ENCODE measurements at regions not wholly inside any gene's neighbourhood (a gene's known extent, or its start where the extent isn't known, plus 50 kb on each side); places are given as distances from the start of the nearest gene placed in this dataset.

GRCh38 chr2:128984855-128985254 is 666.2 kb upstream of the HS6ST1 start:
- Histone ChIP-seq H3K9ac (no peak overlapping the region), H3F3A (replicated peaks; ENCODE audit: insufficient read depth) (no peaks in the 10 kb centered on the region), H3K36me3 (replicated peaks in 1 of 2; ENCODE audit: control insufficient read depth in 1 of 2, insufficient read depth in 2 of 2, low read length in 1 of 2) (no peaks in the 10 kb centered on the region), H3K9me3 (no peaks in the 10 kb centered on the region), H3K4me1 (ENCODE audit: control insufficient read depth in 1 of 2, insufficient read depth in 2 of 2, low read depth in 1 of 2, low read length in 1 of 2) (no peaks in the 10 kb centered on the region; a peak in 1 of 4 replicates), H3K4me2 (no peak overlapping the region), H3K79me2 (ENCODE audit: insufficient read depth) (no peaks in the 10 kb centered on the region), H3K4me3 (ENCODE audit: low read depth in 2 of 2, low read length in 1 of 2) (no peak overlapping the region), H3K27ac (ENCODE audit: low read depth in 2 of 2, low read length in 1 of 2) (no peak overlapping the region), H2AFZ (ENCODE audit: low read depth) (no peak overlapping the region), H4K20me1 (ENCODE audit: insufficient read depth) (no peaks in the 10 kb centered on the region), H3K27me3 (ENCODE audit: insufficient read depth) (no peaks in the 10 kb centered on the region), H3K9me2 (no peaks in the 10 kb centered on the region)
- WGBS (ENCODE audit: low lambda C conversion rate), result 42% methylated on average over 8 of the region's 8 CpGs
- ChIA-PET CTCF (no interaction called here), POLR2A (no interaction called here)
- no peak for DNase-seq
- no peak for TF ChIP-seq MEF2A (IDR thresholded peaks at IDR 0.05; ENCODE audit: borderline replicate concordance, low read depth)

GRCh38 chr2:128986026-128986715 is 667.5 kb upstream of the HS6ST1 start:
- TF ChIP-seq USF1 (IDR thresholded peaks at IDR 0.05; ENCODE audit: borderline replicate concordance, low read depth), result no peak
- TF ChIP-seq IRF3 (IDR thresholded peaks at IDR 0.05; ENCODE audit: low read depth, low read length), result no peak
- TF ChIP-seq EP300 (IDR thresholded peaks at IDR 0.05; ENCODE audit: borderline replicate concordance in 1 of 2, low read depth in 1 of 2, low read length in 1 of 2), result no peak
- Histone ChIP-seq H3K27me3 (ENCODE audit: insufficient read depth) (no peaks in the 10 kb centered on the region), H3K4me2 (no peak overlapping the region), H3K4me3 (ENCODE audit: low read depth in 2 of 2, low read length in 1 of 2) (no peak overlapping the region), H3F3A (replicated peaks; ENCODE audit: insufficient read depth) (no peaks in the 10 kb centered on the region), H3K9me2 (no peaks in the 10 kb centered on the region), H3K4me1 (ENCODE audit: control insufficient read depth in 1 of 2, insufficient read depth in 2 of 2, low read depth in 1 of 2, low read length in 1 of 2) (no peaks in the 10 kb centered on the region), H3K9me3 (0 out of 2 replicates have a peak, but pooled peaks cover under 1% of the 10 kb centered on the region), H3K9ac (no peak overlapping the region), H3K79me2 (ENCODE audit: insufficient read depth) (no peaks in the 10 kb centered on the region), H3K36me3 (replicated peaks in 1 of 2; ENCODE audit: control insufficient read depth in 1 of 2, insufficient read depth in 2 of 2, low read length in 1 of 2) (no peaks in the 10 kb centered on the region), H3K27ac (ENCODE audit: low read depth in 2 of 2, low read length in 1 of 2) (no peak overlapping the region), H2AFZ (ENCODE audit: low read depth) (no peak overlapping the region), H4K20me1 (ENCODE audit: insufficient read depth) (no peaks in the 10 kb centered on the region)
- DNase-seq, result no peak
- ChIA-PET POLR2A (no interaction called here), CTCF (interaction anchor here (0.6 to 0.8 kb wide), 2 partner anchors 11 to 517 kb away, joined by 3 read pairs; no protein-coding TSS in a partner anchor)
- 12% methylated on average over 6 of the region's 7 CpGs for WGBS (ENCODE audit: low lambda C conversion rate)

GRCh38 chr2:128986867-128987268 is 668.2 kb upstream of the HS6ST1 start:
- H3K4me2 ChIP-seq, result no peak overlapping the region
- no peaks in the 10 kb centered on the region for H3F3A ChIP-seq (replicated peaks; ENCODE audit: insufficient read depth)
- H3K9ac ChIP-seq, result no peak overlapping the region
- 16% methylated on average over 6 of the region's 9 CpGs for whole genome bisulfite sequencing (ENCODE audit: low lambda C conversion rate)
- no peaks in the 10 kb centered on the region for H3K9me2 ChIP-seq
- 0 out of 2 replicates have a peak, but pooled peaks cover 3% of the 10 kb centered on the region for H3K9me3 ChIP-seq
- no peak for DNase-seq
- no peak overlapping the region for H3K4me3 ChIP-seq (ENCODE audit: low read depth in 2 of 2, low read length in 1 of 2)
- no peaks in the 10 kb centered on the region for H3K79me2 ChIP-seq (ENCODE audit: insufficient read depth)
- no peaks in the 10 kb centered on the region for H3K36me3 ChIP-seq (replicated peaks in 1 of 2; ENCODE audit: control insufficient read depth in 1 of 2, insufficient read depth in 2 of 2, low read length in 1 of 2)
- H3K27ac ChIP-seq (ENCODE audit: low read depth in 2 of 2, low read length in 1 of 2), result no peak overlapping the region
- H2AFZ ChIP-seq (ENCODE audit: low read depth), result no peak overlapping the region
- no peaks in the 10 kb centered on the region for H4K20me1 ChIP-seq (ENCODE audit: insufficient read depth)
- no peaks in the 10 kb centered on the region for H3K4me1 ChIP-seq (ENCODE audit: control insufficient read depth in 1 of 2, insufficient read depth in 2 of 2, low read depth in 1 of 2, low read length in 1 of 2)
- no peaks in the 10 kb centered on the region for H3K27me3 ChIP-seq (ENCODE audit: insufficient read depth)
- ChIA-PET POLR2A (no interaction called here), CTCF (no interaction called here)
- no peak for TF ChIP-seq NFIC (IDR thresholded peaks at IDR 0.05; ENCODE audit: borderline replicate concordance)
- no peak for TF ChIP-seq SMC3 (IDR thresholded peaks at IDR 0.05; ENCODE audit: low read depth, low read length)
- no peak for TF ChIP-seq USF1 (IDR thresholded peaks at IDR 0.05; ENCODE audit: borderline replicate concordance, low read depth)
- no peak for TF ChIP-seq RCOR1 (IDR thresholded peaks at IDR 0.05; ENCODE audit: low read length)
- TF ChIP-seq TCF12 (IDR thresholded peaks at IDR 0.05), result no peak
- TF ChIP-seq SIN3A (IDR thresholded peaks at IDR 0.05; ENCODE audit: borderline replicate concordance, low read depth, low read length), result no peak
- no peak for TF ChIP-seq JUND (IDR thresholded peaks at IDR 0.05)
- no peak for TF ChIP-seq MEF2A (IDR thresholded peaks at IDR 0.05; ENCODE audit: borderline replicate concordance, low read depth)
- TF ChIP-seq, protein P1, sequence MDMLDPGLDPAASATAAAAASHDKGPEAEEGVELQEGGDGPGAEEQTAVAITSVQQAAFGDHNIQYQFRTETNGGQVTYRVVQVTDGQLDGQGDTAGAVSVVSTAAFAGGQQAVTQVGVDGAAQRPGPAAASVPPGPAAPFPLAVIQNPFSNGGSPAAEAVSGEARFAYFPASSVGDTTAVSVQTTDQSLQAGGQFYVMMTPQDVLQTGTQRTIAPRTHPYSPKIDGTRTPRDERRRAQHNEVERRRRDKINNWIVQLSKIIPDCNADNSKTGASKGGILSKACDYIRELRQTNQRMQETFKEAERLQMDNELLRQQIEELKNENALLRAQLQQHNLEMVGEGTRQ (IDR thresholded peaks at IDR 0.05; ENCODE audit: borderline replicate concordance, low read depth, low read length), result no peak
- no peak for TF ChIP-seq TAF1 (IDR thresholded peaks at IDR 0.05; ENCODE audit: borderline replicate concordance, low read depth, low read length)
- TF ChIP-seq FOSL2 (IDR thresholded peaks at IDR 0.05; ENCODE audit: borderline replicate concordance, low read depth), result no peak
- TF ChIP-seq GABPA (IDR thresholded peaks at IDR 0.05; ENCODE audit: low read depth), result no peak
- no peak for TF ChIP-seq CHD2 (IDR thresholded peaks at IDR 0.05; ENCODE audit: low read length, partially characterized antibody)
- TF ChIP-seq NRF1 (IDR thresholded peaks at IDR 0.05; ENCODE audit: low read depth, low read length), result no peak
- no peak for TF ChIP-seq ELF1 (IDR thresholded peaks at IDR 0.05)
- TF ChIP-seq, protein P2, sequence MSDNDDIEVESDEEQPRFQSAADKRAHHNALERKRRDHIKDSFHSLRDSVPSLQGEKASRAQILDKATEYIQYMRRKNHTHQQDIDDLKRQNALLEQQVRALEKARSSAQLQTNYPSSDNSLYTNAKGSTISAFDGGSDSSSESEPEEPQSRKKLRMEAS (IDR thresholded peaks at IDR 0.05; ENCODE audit: low read depth), result no peak
- TF ChIP-seq FOXJ3 (CRISPR knock-in tag; IDR thresholded peaks at IDR 0.05), result no peak

All from SK-N-SH (cell line).